ENCODE measurements at regions not wholly inside any gene's neighbourhood (a gene's known extent, or its start where the extent isn't known, plus 50 kb on each side); places are given as distances from the start of the nearest gene placed in this dataset.

DNA sequence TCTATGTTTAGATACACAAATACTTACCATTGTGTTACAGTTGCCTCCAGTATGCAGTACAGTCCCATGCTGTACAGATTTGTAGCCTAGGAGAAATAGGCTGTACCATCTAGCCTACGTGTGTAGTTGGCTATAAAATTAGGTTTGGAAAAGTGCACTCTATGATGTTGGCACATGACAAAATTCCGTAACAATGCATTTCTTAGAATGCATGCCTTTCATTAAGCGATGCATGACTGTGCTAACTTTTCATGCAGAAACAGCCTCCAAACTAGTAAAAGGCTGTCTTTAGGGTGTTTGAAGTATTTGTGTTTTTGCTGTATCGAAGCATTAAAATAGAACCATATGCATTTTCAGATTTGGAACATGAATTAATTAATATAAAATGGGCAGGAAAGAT is 157.9 kb downstream of the RMI1 start:
- TF ChIP-seq, protein P1, sequence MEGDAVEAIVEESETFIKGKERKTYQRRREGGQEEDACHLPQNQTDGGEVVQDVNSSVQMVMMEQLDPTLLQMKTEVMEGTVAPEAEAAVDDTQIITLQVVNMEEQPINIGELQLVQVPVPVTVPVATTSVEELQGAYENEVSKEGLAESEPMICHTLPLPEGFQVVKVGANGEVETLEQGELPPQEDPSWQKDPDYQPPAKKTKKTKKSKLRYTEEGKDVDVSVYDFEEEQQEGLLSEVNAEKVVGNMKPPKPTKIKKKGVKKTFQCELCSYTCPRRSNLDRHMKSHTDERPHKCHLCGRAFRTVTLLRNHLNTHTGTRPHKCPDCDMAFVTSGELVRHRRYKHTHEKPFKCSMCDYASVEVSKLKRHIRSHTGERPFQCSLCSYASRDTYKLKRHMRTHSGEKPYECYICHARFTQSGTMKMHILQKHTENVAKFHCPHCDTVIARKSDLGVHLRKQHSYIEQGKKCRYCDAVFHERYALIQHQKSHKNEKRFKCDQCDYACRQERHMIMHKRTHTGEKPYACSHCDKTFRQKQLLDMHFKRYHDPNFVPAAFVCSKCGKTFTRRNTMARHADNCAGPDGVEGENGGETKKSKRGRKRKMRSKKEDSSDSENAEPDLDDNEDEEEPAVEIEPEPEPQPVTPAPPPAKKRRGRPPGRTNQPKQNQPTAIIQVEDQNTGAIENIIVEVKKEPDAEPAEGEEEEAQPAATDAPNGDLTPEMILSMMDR (conservative IDR thresholded peaks at IDR 0.05 in 1 of 2, IDR thresholded peaks at IDR 0.05 in 1 of 2; ENCODE audit: extremely low read depth in 1 of 2, insufficient read depth in 1 of 2, low read depth in 1 of 2, low read length in 2 of 2): no peak
- no peak for TF ChIP-seq EZH2 (IDR thresholded peaks at IDR 0.05; ENCODE audit: borderline replicate concordance, low read length)
